OCI-LY7 (cell line): ENCODE measurements at regions not wholly inside any gene's neighbourhood (a gene's known extent, or its start where the extent isn't known, plus 50 kb on each side); places are given as distances from the start of the nearest gene placed in this dataset.

ENCODE experiments used
- CTCF ChIP-seq: fragments of 200-600 bp; sonication (generic); conservative IDR thresholded peaks from 2 replicates; pipeline ENCODE4 v1.5.1; 2014; ENCODE audit warnings: mild to moderate bottlenecking, antibody characterized with exemption, low read length, moderate library complexity, mixed read lengths
- EZH2phosphoT487 ChIP-seq: fragments of 200-600 bp; sonication (generic); IDR thresholded peaks from 2 replicates; pipeline ENCODE4 v1.6.1; 2018; ENCODE audit warnings: low read depth, borderline replicate concordance, mild to moderate bottlenecking, mixed run types, antibody characterized with exemption, low read length, moderate library complexity, mixed read lengths

- TF ChIP-seq CTCF (no peak), EZH2phosphoT487 (no peak)
Observed at GRCh38 chr4:176595257-176595656, 197.5 kb downstream of the VEGFC start.
